WTC11 (cell line): ENCODE measurements at regions not wholly inside any gene's neighbourhood (a gene's known extent, or its start where the extent isn't known, plus 50 kb on each side); places are given as distances from the start of the nearest gene placed in this dataset.
A peak's percentile ranks its signal among the peaks of the same experiment; 100 is the strongest.

Experiments used
- ATAC-seq: fragments of 200-7000 bp; cut with Tn5 transposase; 2 replicates; pipeline ENCODE4 v1.10.0; 2021; ENCODE audit warnings: mild to moderate bottlenecking, moderate library complexity
- CTCF ChIA-PET: fragments of 300-600 bp; sonication (Branson Sonifier 250); formaldehyde crosslinking; loops from one replicate; lab custom pipeline; 2021; ENCODE audit warnings: antibody characterized with exemption; lab: Charles Lee
- POLR2A ChIA-PET: fragments of 350-600 bp; sonication (Branson Sonifier 250); formaldehyde crosslinking; loops from one replicate; lab custom pipeline; 2021; ENCODE audit warnings: antibody characterized with exemption; lab: Charles Lee
- DNase-seq: peaks from one replicate; pipeline ENCODE4 v3.0.0; 2021; ENCODE audit warnings: low spot score
- H3K27ac Mint-ChIP-seq: 2 replicates; pipeline ENCODE4 v1.8.0; 2021; ENCODE audit warnings: mixed read lengths
- H3K27me3 Mint-ChIP-seq: 2 replicates; pipeline ENCODE4 v1.8.0; 2021; ENCODE audit warnings: low read depth, mild to moderate bottlenecking, moderate library complexity, mixed read lengths
- H3K36me3 Mint-ChIP-seq: 2 replicates; pipeline ENCODE4 v1.8.0; 2021; ENCODE audit warnings: mixed read lengths
- H3K4me1 Mint-ChIP-seq: 2 replicates; pipeline ENCODE4 v1.8.0; 2022; ENCODE audit warnings: mixed read lengths
- H3K4me3 Mint-ChIP-seq: 2 replicates; pipeline ENCODE4 v1.8.0; 2021; ENCODE audit warnings: mild to moderate bottlenecking, moderate library complexity, mixed read lengths
- H3K9me3 Mint-ChIP-seq: 2 replicates; pipeline ENCODE4 v1.8.0; 2021; ENCODE audit warnings: mixed read lengths
- ARID4B ChIP-seq: sonication (generic); formaldehyde crosslinking; IDR thresholded peaks from 2 replicates; pipeline ENCODE4 v1.8.0; 2023; ENCODE audit warnings: missing genetic modification reagents, mild to moderate bottlenecking, borderline replicate concordance
- ELF4 ChIP-seq: sonication (generic); formaldehyde crosslinking; IDR thresholded peaks from 2 replicates; pipeline ENCODE4 v1.8.1; 2022; ENCODE audit warnings: low read depth, mild to moderate bottlenecking, moderate library complexity, missing genetic modification reagents
- NFATC4 ChIP-seq: fragments of 250-450 bp; sonication (Bioruptor Pico); IDR thresholded peaks from 2 replicates; pipeline ENCODE4 v1.9.0; 2021; ENCODE audit warnings: mild to moderate bottlenecking
- PRDM15 ChIP-seq: sonication (generic); formaldehyde crosslinking; IDR thresholded peaks from 2 replicates; pipeline ENCODE4 v1.8.0; 2022; ENCODE audit warnings: missing genetic modification reagents
- PRRX2 ChIP-seq: fragments of 250-450 bp; sonication (Bioruptor Pico); IDR thresholded peaks from 2 replicates; pipeline ENCODE4 v1.8.0; 2021; ENCODE audit warnings: mild to moderate bottlenecking
- RELA ChIP-seq: sonication (generic); formaldehyde crosslinking; IDR thresholded peaks from 2 replicates; pipeline ENCODE4 v1.8.1; 2022; ENCODE audit warnings: missing genetic modification reagents, mild to moderate bottlenecking, borderline replicate concordance
- RORB ChIP-seq: fragments of 250-450 bp; sonication (Bioruptor Pico); IDR thresholded peaks from 2 replicates; pipeline ENCODE4 v1.9.0; 2021; ENCODE audit warnings: mild to moderate bottlenecking
- SMAD4 ChIP-seq: sonication (generic); formaldehyde crosslinking; IDR thresholded peaks from 2 replicates; pipeline ENCODE4 v1.8.0; 2022; ENCODE audit warnings: mild to moderate bottlenecking, missing genetic modification reagents
- SP1 ChIP-seq: sonication (generic); formaldehyde crosslinking; conservative IDR thresholded peaks from 2 replicates; pipeline ENCODE4 v1.8.1; 2022; ENCODE audit warnings: missing genetic modification reagents
- TCF7 ChIP-seq: sonication (generic); formaldehyde crosslinking; IDR thresholded peaks from 2 replicates; pipeline ENCODE4 v1.8.0; 2022; ENCODE audit warnings: mild to moderate bottlenecking, low read depth, missing genetic modification reagents, moderate library complexity
- ZNF121 ChIP-seq: sonication (generic); formaldehyde crosslinking; IDR thresholded peaks from 2 replicates; pipeline ENCODE4 v1.8.0; 2023; ENCODE audit warnings: missing genetic modification reagents
- ZNF281 ChIP-seq: sonication (generic); formaldehyde crosslinking; IDR thresholded peaks from 2 replicates; pipeline ENCODE4 v1.8.0; 2023; ENCODE audit warnings: mild to moderate bottlenecking, missing genetic modification reagents
- ZNF423 ChIP-seq: fragments of 250-450 bp; sonication (Bioruptor Pico); IDR thresholded peaks from 2 replicates; pipeline ENCODE4 v2.1.2; 2022; ENCODE audit warnings: mild to moderate bottlenecking, moderate library complexity
- ZNF425 ChIP-seq: fragments of 250-450 bp; sonication (Bioruptor Pico); conservative IDR thresholded peaks from 2 replicates; pipeline ENCODE4 v1.9.0; 2021; ENCODE audit warnings: mild to moderate bottlenecking
- ZNF671 ChIP-seq: fragments of 250-450 bp; sonication (Bioruptor Pico); IDR thresholded peaks from 2 replicates; pipeline ENCODE4 v1.8.0; 2021; ENCODE audit warnings: mild to moderate bottlenecking
- TF ChIP-seq, protein P1 (sequence below): sonication (generic); formaldehyde crosslinking; IDR thresholded peaks from 2 replicates; pipeline ENCODE4 v1.8.1; 2023; ENCODE audit warnings: mild to moderate bottlenecking, missing genetic modification reagents
- TF ChIP-seq, protein P2 (sequence below): sonication (generic); formaldehyde crosslinking; IDR thresholded peaks from 2 replicates; pipeline ENCODE4 v1.8.1; 2023; ENCODE audit warnings: mild to moderate bottlenecking, missing genetic modification reagents

DNA sequence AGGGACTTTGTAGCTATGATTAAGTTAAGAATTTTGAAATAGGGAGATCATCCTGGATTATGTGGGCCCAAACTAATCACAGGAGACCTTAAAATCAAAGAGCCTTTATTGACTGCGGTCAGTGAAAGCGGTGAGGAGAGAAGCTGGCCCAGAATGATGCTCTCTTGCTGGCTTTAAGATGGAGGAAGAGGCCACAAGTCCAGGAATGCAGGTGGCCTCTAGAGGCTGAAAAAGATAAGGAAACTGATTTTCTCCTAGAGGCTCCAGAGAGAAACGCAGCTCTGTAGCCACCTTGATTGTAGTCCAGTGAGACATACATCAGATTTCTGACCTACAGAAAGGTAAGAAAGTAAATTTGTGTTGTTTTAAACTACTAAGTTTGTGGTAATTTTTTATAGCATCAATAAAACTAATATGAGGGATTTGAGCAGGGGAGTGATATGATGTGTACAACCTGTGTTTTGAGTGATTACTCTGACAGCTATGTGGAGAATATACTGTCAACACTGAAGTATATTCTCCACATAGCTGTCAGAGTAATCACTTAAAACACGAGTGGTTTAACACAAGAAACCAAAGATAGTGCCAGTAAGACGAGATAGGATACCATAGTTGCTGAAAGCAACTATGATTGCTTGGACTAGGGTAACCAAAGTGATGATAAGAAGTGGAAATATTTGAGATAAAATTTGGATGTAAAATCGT, 364.4 kb upstream of the CHST9 start:
- peaks cover 35% of the 10 kb centered on the region for H3K9me3 Mint-ChIP-seq
- peaks cover 29% of the 10 kb centered on the region for H3K36me3 Mint-ChIP-seq
- ATAC-seq, result peak; percentile 39; the same call in 1 of the 2 replicates
- ChIA-PET POLR2A (no interaction called here), CTCF (interaction anchor here (1.1 to 1.3 kb wide), 2 partner anchors 12 to 37 kb away, joined by 3 to 5 read pairs; no protein-coding TSS in a partner anchor)
- no peaks in the 10 kb centered on the region; the same call in 1 of the 2 replicates for H3K27me3 Mint-ChIP-seq
- no peak overlapping the region for H3K4me3 Mint-ChIP-seq
- TF ChIP-seq ZNF281 (CRISPR knock-in tag), result no peak
- TF ChIP-seq ELF4 (CRISPR knock-in tag), result no peak
- TF ChIP-seq RELA, result no peak
- TF ChIP-seq ZNF671 (CRISPR knock-in tag), result no peak
- TF ChIP-seq, all 79 proteins: peak for 0
- Mint-ChIP-seq H3K4me1 (peaks cover 2% of the 10 kb centered on the region; the same call in 1 of the 2 replicates), H3K27ac (no peak overlapping the region)
- no peak for DNase-seq

DNA sequence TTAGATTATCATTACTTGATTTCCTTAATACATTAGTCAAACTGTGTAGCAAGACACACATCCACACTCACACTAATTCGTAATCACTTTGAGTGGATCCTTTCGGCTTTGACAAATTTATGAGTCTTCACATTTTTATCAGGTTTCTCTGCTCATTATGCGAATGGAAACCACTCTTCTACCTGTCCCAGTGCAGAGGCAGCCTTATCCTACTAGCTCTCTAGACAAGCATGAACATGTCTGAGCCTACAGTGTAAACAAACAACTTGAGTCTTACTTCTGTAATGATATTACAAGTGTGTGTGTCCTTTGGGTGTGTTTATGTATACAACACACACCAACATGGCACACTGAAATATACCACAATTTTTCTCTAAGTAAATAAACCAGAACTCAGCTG, 361.9 kb upstream of the CHST9 start:
- Mint-ChIP-seq H3K27ac (no peak overlapping the region), H3K4me3 (no peak overlapping the region), H3K27me3 (no peaks in the 10 kb centered on the region), H3K36me3 (peaks cover 19% of the 10 kb centered on the region), H3K4me1 (peaks cover 16% of the 10 kb centered on the region), H3K9me3 (peaks cover 28% of the 10 kb centered on the region)
- POLR2A ChIA-PET, result no interaction called here
- ATAC-seq, result no peak
- DNase-seq, result no peak
- CTCF ChIA-PET, result no interaction called here
- TF ChIP-seq ZNF121 (CRISPR knock-in tag) (no peak), PRDM15 (CRISPR knock-in tag) (no peak), NFATC4 (CRISPR knock-in tag) (no peak), PRRX2 (CRISPR knock-in tag) (no peak), SP1 (CRISPR knock-in tag) (no peak), RORB (no peak), TCF7 (CRISPR knock-in tag) (no peak), ARID4B (CRISPR knock-in tag) (no peak), SMAD4 (CRISPR knock-in tag) (no peak), ZNF425 (no peak), ZNF423 (CRISPR knock-in tag) (no peak)
- TF ChIP-seq, protein P1, sequence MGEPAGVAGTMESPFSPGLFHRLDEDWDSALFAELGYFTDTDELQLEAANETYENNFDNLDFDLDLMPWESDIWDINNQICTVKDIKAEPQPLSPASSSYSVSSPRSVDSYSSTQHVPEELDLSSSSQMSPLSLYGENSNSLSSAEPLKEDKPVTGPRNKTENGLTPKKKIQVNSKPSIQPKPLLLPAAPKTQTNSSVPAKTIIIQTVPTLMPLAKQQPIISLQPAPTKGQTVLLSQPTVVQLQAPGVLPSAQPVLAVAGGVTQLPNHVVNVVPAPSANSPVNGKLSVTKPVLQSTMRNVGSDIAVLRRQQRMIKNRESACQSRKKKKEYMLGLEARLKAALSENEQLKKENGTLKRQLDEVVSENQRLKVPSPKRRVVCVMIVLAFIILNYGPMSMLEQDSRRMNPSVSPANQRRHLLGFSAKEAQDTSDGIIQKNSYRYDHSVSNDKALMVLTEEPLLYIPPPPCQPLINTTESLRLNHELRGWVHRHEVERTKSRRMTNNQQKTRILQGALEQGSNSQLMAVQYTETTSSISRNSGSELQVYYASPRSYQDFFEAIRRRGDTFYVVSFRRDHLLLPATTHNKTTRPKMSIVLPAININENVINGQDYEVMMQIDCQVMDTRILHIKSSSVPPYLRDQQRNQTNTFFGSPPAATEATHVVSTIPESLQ (CRISPR knock-in tag), result no peak
- TF ChIP-seq, protein P2, sequence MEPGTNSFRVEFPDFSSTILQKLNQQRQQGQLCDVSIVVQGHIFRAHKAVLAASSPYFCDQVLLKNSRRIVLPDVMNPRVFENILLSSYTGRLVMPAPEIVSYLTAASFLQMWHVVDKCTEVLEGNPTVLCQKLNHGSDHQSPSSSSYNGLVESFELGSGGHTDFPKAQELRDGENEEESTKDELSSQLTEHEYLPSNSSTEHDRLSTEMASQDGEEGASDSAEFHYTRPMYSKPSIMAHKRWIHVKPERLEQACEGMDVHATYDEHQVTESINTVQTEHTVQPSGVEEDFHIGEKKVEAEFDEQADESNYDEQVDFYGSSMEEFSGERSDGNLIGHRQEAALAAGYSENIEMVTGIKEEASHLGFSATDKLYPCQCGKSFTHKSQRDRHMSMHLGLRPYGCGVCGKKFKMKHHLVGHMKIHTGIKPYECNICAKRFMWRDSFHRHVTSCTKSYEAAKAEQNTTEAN, result no peak
